Activated T-cell treated with anti-CD3 and anti-CD28 coated beads, Interleukin-2, amount 50 U/mL, for 48 hours (primary cell): ENCODE measurements at regions not wholly inside any gene's neighbourhood (a gene's known extent, or its start where the extent isn't known, plus 50 kb on each side); places are given as distances from the start of the nearest gene placed in this dataset.

Experiments
- DNase-seq, 2 experiments: peaks; one replicate each; pipeline ENCODE4 v3.0.0-alpha.2; 2020

- DNase-seq: no peak
Observed at GRCh38 chr2:198698230-198698629, 759.5 kb downstream of the SATB2 start.

- no peak for DNase-seq
Observed at GRCh38 chr2:198697794-198698193, 759.9 kb downstream of the SATB2 start.

- no peak for DNase-seq
Observed at GRCh38 chr2:198697218-198697617, 760.5 kb downstream of the SATB2 start.

- DNase-seq: no peak
Observed at GRCh38 chr2:198695879-198696278, 761.9 kb downstream of the SATB2 start.

GRCh38 chr2:198692907-198693510 is 764.7 kb downstream of the SATB2 start:
- DNase-seq: no peak

GRCh38 chr2:198691236-198691635 is 766.5 kb downstream of the SATB2 start:
- no peak for DNase-seq

- DNase-seq: no peak
Observed at GRCh38 chr2:198664321-198664720, 793.4 kb downstream of the SATB2 start.

GRCh38 chr2:198662905-198663304 is 794.8 kb downstream of the SATB2 start:
- no peak for DNase-seq

GRCh38 chr2:198660501-198660900 is 797.2 kb downstream of the SATB2 start:
- DNase-seq: no peak

GRCh38 chr2:198659096-198659870 is 798.5 kb downstream of the SATB2 start:
- DNase-seq: no peak

- DNase-seq: no peak
Observed at GRCh38 chr2:198657512-198658121, 800.1 kb downstream of the SATB2 start.

GRCh38 chr2:198656869-198657268 is 800.9 kb downstream of the SATB2 start:
- no peak for DNase-seq

GRCh38 chr2:198654646-198655045 is 803.1 kb downstream of the SATB2 start:
- DNase-seq: no peak

GRCh38 chr2:198653311-198653710 is 804.4 kb downstream of the SATB2 start:
- DNase-seq: no peak

- DNase-seq: no peak
Observed at GRCh38 chr2:198652461-198652860, 805.3 kb downstream of the SATB2 start.

- no peak for DNase-seq
Observed at GRCh38 chr2:198645816-198646215, 811.9 kb downstream of the SATB2 start.

- no peak for DNase-seq
Observed at GRCh38 chr2:198641161-198641560, 816.6 kb downstream of the SATB2 start.

GRCh38 chr2:198640463-198640862 is 817.3 kb downstream of the SATB2 start:
- DNase-seq: no peak

- no peak for DNase-seq
Observed at GRCh38 chr2:198639580-198639979, 818.2 kb downstream of the SATB2 start.

- no peak for DNase-seq
Observed at GRCh38 chr2:198638577-198638976, 819.2 kb downstream of the SATB2 start.

- no peak for DNase-seq
Observed at GRCh38 chr2:198630384-198630783, 826.0 kb downstream of the PLCL1 start.

- no peak for DNase-seq
Observed at GRCh38 chr2:198628596-198628995, 824.2 kb downstream of the PLCL1 start.

- DNase-seq: no peak
Observed at GRCh38 chr2:198622986-198623730, 818.8 kb downstream of the PLCL1 start.

GRCh38 chr2:198615972-198616371 is 811.6 kb downstream of the PLCL1 start:
- DNase-seq: no peak
